Loucy (cell line): ENCODE measurements at regions not wholly inside any gene's neighbourhood (a gene's known extent, or its start where the extent isn't known, plus 50 kb on each side); places are given as distances from the start of the nearest gene placed in this dataset.

ENCODE experiments used
- H2AFZ ChIP-seq: fragments of 200-600 bp; sonication (generic); 2 replicates; pipeline ENCODE4 v1.6.0; 2016; ENCODE audit warnings: antibody characterized with exemption, mild to moderate bottlenecking, low read length, moderate library complexity
- H3F3A ChIP-seq: fragments of 200-600 bp; 2 replicates; pipeline ENCODE4 v1.6.0; 2016; ENCODE audit warnings: antibody characterized with exemption, low read depth, mild to moderate bottlenecking
- H3K27me3 ChIP-seq: fragments of 200-600 bp; sonication (generic); 2 replicates; pipeline ENCODE4 v1.6.1; 2014; ENCODE audit warnings: low read length, mild to moderate bottlenecking; ENCODE audit not compliant: insufficient read depth, poor library complexity, severe bottlenecking
- H3K36me3 ChIP-seq: fragments of 200-600 bp; sonication (generic); 2 replicates; pipeline ENCODE4 v1.6.1; 2016; ENCODE audit warnings: low read length; ENCODE audit not compliant: insufficient read depth
- H3K4me1 ChIP-seq: fragments of 200-600 bp; sonication (generic); 2 replicates; pipeline ENCODE4 v1.5.1; 2014; ENCODE audit warnings: low read length, mild to moderate bottlenecking; ENCODE audit not compliant: insufficient read depth, poor library complexity, severe bottlenecking
- H3K4me2 ChIP-seq: fragments of 200-600 bp; sonication (generic); 2 replicates; pipeline ENCODE4 v1.6.0; 2014; ENCODE audit warnings: antibody characterized with exemption, low read length, low read depth, mild to moderate bottlenecking; ENCODE audit not compliant: poor library complexity, severe bottlenecking
- H3K4me3 ChIP-seq: fragments of 200-600 bp; sonication (generic); 2 replicates; pipeline ENCODE4 v1.5.1; 2014; ENCODE audit warnings: low read length, mild to moderate bottlenecking, mixed read lengths; ENCODE audit not compliant: poor library complexity, severe bottlenecking
- H3K79me2 ChIP-seq: fragments of 200-600 bp; sonication (generic); 2 replicates; pipeline ENCODE4 v1.6.1; 2014; ENCODE audit warnings: low read length; ENCODE audit not compliant: insufficient read depth
- H3K9ac ChIP-seq: fragments of 200-600 bp; sonication (generic); 2 replicates; pipeline ENCODE4 v1.6.0; 2014; ENCODE audit warnings: mild to moderate bottlenecking, low read depth, low read length, moderate library complexity; ENCODE audit not compliant: poor library complexity, severe bottlenecking
- H3K9me2 ChIP-seq: fragments of 200-600 bp; sonication (generic); replicated peaks from 2 replicates; pipeline ENCODE4 v1.6.1; 2016; ENCODE audit warnings: low read depth, low read length, mixed read lengths
- H3K9me3 ChIP-seq: fragments of 200-600 bp; sonication (generic); 2 replicates; pipeline ENCODE4 v1.6.1; 2014; ENCODE audit warnings: mild to moderate bottlenecking, antibody characterized with exemption, low read length, low read depth; ENCODE audit not compliant: insufficient read depth
- H4K20me1 ChIP-seq: fragments of 200-600 bp; sonication (generic); 2 replicates; pipeline ENCODE4 v1.6.0; 2014; ENCODE audit warnings: antibody characterized with exemption, low read length, mild to moderate bottlenecking; ENCODE audit not compliant: insufficient read depth, poor library complexity, severe bottlenecking
- CTCF ChIP-seq: fragments of 200-600 bp; sonication (generic); conservative IDR thresholded peaks from 2 replicates; pipeline ENCODE4 v1.5.1; 2014; ENCODE audit warnings: mild to moderate bottlenecking, antibody characterized with exemption, low read length
- EZH2phosphoT487 ChIP-seq: fragments of 200-600 bp; IDR thresholded peaks from 2 replicates; pipeline ENCODE4 v1.6.1; 2018; ENCODE audit warnings: antibody characterized with exemption, mild to moderate bottlenecking, moderate library complexity, borderline replicate concordance

- H3K9me3 ChIP-seq: no peaks in the 10 kb centered on the region
- H3K27me3 ChIP-seq: no peaks in the 10 kb centered on the region
- no peaks in the 10 kb centered on the region for H4K20me1 ChIP-seq
- H3F3A ChIP-seq: no peaks in the 10 kb centered on the region
- no peaks in the 10 kb centered on the region for H3K4me1 ChIP-seq
- no peak overlapping the region for H3K9ac ChIP-seq
- no peak overlapping the region for H3K4me2 ChIP-seq
- no peaks in the 10 kb centered on the region for H3K9me2 ChIP-seq
- no peaks in the 10 kb centered on the region for H3K79me2 ChIP-seq
- TF ChIP-seq CTCF (no peak), EZH2phosphoT487 (no peak)
- no peak overlapping the region for H2AFZ ChIP-seq
- H3K4me3 ChIP-seq: no peak overlapping the region
- H3K36me3 ChIP-seq: no peaks in the 10 kb centered on the region
Measured at GRCh38 chrX:98077440-98077839, 1193.7 kb downstream of the RPA4 start.

DNA sequence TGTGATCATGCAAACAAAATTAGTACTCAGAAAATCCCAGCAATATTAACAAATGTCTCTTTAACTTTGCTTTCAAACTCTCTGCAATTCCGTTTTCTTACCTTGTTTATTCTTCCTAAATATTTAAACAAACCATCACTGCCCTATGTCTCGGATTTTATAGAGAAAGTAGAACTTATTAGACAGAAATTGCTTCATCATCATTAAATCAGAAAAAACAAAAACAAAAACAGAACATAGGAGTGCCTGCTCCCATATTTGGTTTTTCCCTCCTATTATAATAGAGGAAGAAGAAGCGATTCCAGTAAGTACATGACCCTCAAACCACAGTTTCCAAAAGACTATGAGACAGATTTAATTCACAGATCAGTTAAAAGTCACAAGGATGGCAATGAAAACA, 1228.0 kb downstream of the RPA4 start:
- Histone ChIP-seq H3K4me3 (no peak overlapping the region), H3K27me3 (no peaks in the 10 kb centered on the region)

DNA sequence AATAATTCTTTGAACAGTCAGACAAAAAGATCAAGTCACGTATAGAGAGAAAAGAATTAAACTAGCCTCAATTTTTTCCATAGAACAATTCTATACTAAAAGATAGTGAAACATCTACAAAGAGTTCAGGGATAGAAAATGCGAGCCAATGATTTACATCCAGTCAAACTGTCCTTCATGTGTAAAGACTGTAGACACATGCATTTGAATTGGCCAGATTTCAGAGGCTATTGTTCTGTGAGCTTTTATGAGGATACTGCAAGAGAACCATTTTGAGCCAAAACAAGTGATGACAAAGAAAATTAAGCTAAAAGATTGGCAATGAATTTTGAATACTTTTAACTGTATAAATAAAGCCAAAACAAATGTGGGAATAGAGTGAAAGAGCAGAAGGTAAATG, 1230.3 kb downstream of the RPA4 start:
- H3K9ac ChIP-seq: no peak overlapping the region
- H2AFZ ChIP-seq: no peak overlapping the region
- H3K79me2 ChIP-seq: no peaks in the 10 kb centered on the region
- no peak overlapping the region for H3K4me2 ChIP-seq
- no peaks in the 10 kb centered on the region for H3K9me2 ChIP-seq
- H3K4me1 ChIP-seq: no peaks in the 10 kb centered on the region
- no peaks in the 10 kb centered on the region for H3F3A ChIP-seq
- no peaks in the 10 kb centered on the region for H3K36me3 ChIP-seq
- no peaks in the 10 kb centered on the region for H4K20me1 ChIP-seq
- H3K9me3 ChIP-seq: no peaks in the 10 kb centered on the region
- no peak overlapping the region for H3K4me3 ChIP-seq
- H3K27me3 ChIP-seq: no peaks in the 10 kb centered on the region
- TF ChIP-seq EZH2phosphoT487 (no peak), CTCF (no peak)

More for the DNA sequence above, 1228.0 kb downstream of the RPA4 start:
- Histone ChIP-seq H3K4me1 (no peaks in the 10 kb centered on the region), H3K9me2 (no peaks in the 10 kb centered on the region), H3K9me3 (no peaks in the 10 kb centered on the region), H3F3A (no peaks in the 10 kb centered on the region), H3K9ac (no peak overlapping the region), H3K4me2 (no peak overlapping the region), H3K36me3 (no peaks in the 10 kb centered on the region), H4K20me1 (no peaks in the 10 kb centered on the region), H2AFZ (no peak overlapping the region), H3K79me2 (no peaks in the 10 kb centered on the region)
- no peak for TF ChIP-seq CTCF
- TF ChIP-seq EZH2phosphoT487: no peak
